PC-9 (cell line): ENCODE measurements at regions not wholly inside any gene's neighbourhood (a gene's known extent, or its start where the extent isn't known, plus 50 kb on each side); places are given as distances from the start of the nearest gene placed in this dataset.

Experiments used
- BruUV-seq: library from RNA; stranded (reverse); fragments of 400-500 nt; replicated peaks from 2 replicates; lab custom pipeline; 2021; lab: Mats Ljungman, UMichigan
- CTCF ChIA-PET: fragments of 300-600 bp; sonication (Branson Sonifier 250); formaldehyde crosslinking; loops from one replicate; lab custom pipeline; 2022; ENCODE audit warnings: antibody characterized with exemption; lab: Charles Lee
- POLR2A ChIA-PET: fragments of 300-600 bp; sonication (Branson Sonifier 250); formaldehyde crosslinking; loops from one replicate; lab custom pipeline; 2022; ENCODE audit warnings: antibody characterized with exemption; ENCODE audit not compliant: unreplicated experiment; lab: Charles Lee
- DNase-seq, 2 experiments: peaks; one replicate each; pipeline versions ENCODE4 v3.0.0 to v3.0.0-alpha.2; 2015 to 2022; ENCODE audit warnings: mixed read lengths in 1 of 2
- H2AFZ ChIP-seq: fragments of 200-600 bp; sonication (generic); 2 replicates; pipeline ENCODE4 v1.8.1; 2017; ENCODE audit warnings: antibody characterized with exemption
- H3F3A ChIP-seq: fragments of 200-600 bp; sonication (generic); 2 replicates; pipeline ENCODE4 v1.8.1; 2017; ENCODE audit warnings: antibody characterized with exemption, mild to moderate bottlenecking, low read depth; ENCODE audit not compliant: insufficient read depth
- H3K27ac ChIP-seq: fragments of 200-600 bp; sonication (generic); 2 replicates; pipeline ENCODE4 v1.6.1; 2016; ENCODE audit warnings: mixed run types
- H3K27me3 ChIP-seq: fragments of 200-600 bp; sonication (generic); 2 replicates; pipeline ENCODE4 v1.6.1; 2016; ENCODE audit warnings: low read depth, mixed run types; ENCODE audit not compliant: insufficient read depth
- H3K36me3 ChIP-seq: fragments of 200-600 bp; sonication (generic); 2 replicates; pipeline ENCODE4 v1.6.1; 2016; ENCODE audit warnings: low read depth, mixed run types
- H3K4me1 ChIP-seq: fragments of 200-600 bp; sonication (generic); replicated peaks from 2 replicates; pipeline ENCODE4 v1.6.1; 2016; ENCODE audit warnings: mixed run types; ENCODE audit not compliant: insufficient read depth
- H3K4me2 ChIP-seq: fragments of 200-600 bp; sonication (generic); 2 replicates; pipeline ENCODE4 v1.6.1; 2017; ENCODE audit warnings: mixed run types
- H3K4me3 ChIP-seq: fragments of 200-600 bp; sonication (generic); 2 replicates; pipeline ENCODE4 v1.6.1; 2016; ENCODE audit warnings: mixed run types
- H3K79me2 ChIP-seq: fragments of 200-600 bp; sonication (generic); 2 replicates; pipeline ENCODE4 v1.6.1; 2017; ENCODE audit warnings: low read depth, mixed run types
- H3K9me2 ChIP-seq: fragments of 200-600 bp; sonication (generic); 2 replicates; pipeline ENCODE4 v1.8.1; 2017; ENCODE audit warnings: mild to moderate bottlenecking; ENCODE audit not compliant: insufficient read depth
- H3K9me3 ChIP-seq: fragments of 200-600 bp; sonication (generic); 2 replicates; pipeline ENCODE4 v1.8.1; 2016; ENCODE audit warnings: low read depth; ENCODE audit not compliant: insufficient read depth
- H4K20me1 ChIP-seq: fragments of 200-600 bp; sonication (generic); 2 replicates; pipeline ENCODE4 v1.8.1; 2017; ENCODE audit not compliant: insufficient read depth
- EZH2 ChIP-seq: fragments of 200-600 bp; sonication (generic); IDR thresholded peaks from 2 replicates; pipeline ENCODE4 v1.8.0; 2017; ENCODE audit warnings: antibody characterized with exemption, low read depth
- intact Hi-C: fragments of 100-400 bp; cut with micrococcal nuclease; formaldehyde crosslinking; loops from one replicate; pipeline ENCODE4 v1.10.0; 2022; ENCODE audit not compliant: unreplicated experiment
- TF ChIP-seq, protein P1 (sequence below): fragments of 200-600 bp; sonication (generic); conservative IDR thresholded peaks from 2 replicates; pipeline ENCODE4 v1.6.1; 2017; ENCODE audit warnings: mixed run types, antibody characterized with exemption, mild to moderate bottlenecking, moderate library complexity

- intact Hi-C loops: no loop called here
- no peaks in the 10 kb centered on the region for H3K27me3 ChIP-seq
- H3K27ac ChIP-seq: no peak overlapping the region
- BruUV-seq: no TSS peak
- H3K9me2 ChIP-seq: no peaks in the 10 kb centered on the region
- no peak overlapping the region for H3K4me2 ChIP-seq
- no peaks in the 10 kb centered on the region for H3F3A ChIP-seq
- no peak overlapping the region for H3K4me3 ChIP-seq
- no peaks in the 10 kb centered on the region for H3K36me3 ChIP-seq
- DNase-seq: no peak
- H2AFZ ChIP-seq: no peak overlapping the region
- POLR2A ChIA-PET: no interaction called here
- no peaks in the 10 kb centered on the region for H3K4me1 ChIP-seq
- no peaks in the 10 kb centered on the region for H4K20me1 ChIP-seq
- CTCF ChIA-PET: no interaction called here
- no peaks in the 10 kb centered on the region for H3K79me2 ChIP-seq
- TF ChIP-seq, protein P1, sequence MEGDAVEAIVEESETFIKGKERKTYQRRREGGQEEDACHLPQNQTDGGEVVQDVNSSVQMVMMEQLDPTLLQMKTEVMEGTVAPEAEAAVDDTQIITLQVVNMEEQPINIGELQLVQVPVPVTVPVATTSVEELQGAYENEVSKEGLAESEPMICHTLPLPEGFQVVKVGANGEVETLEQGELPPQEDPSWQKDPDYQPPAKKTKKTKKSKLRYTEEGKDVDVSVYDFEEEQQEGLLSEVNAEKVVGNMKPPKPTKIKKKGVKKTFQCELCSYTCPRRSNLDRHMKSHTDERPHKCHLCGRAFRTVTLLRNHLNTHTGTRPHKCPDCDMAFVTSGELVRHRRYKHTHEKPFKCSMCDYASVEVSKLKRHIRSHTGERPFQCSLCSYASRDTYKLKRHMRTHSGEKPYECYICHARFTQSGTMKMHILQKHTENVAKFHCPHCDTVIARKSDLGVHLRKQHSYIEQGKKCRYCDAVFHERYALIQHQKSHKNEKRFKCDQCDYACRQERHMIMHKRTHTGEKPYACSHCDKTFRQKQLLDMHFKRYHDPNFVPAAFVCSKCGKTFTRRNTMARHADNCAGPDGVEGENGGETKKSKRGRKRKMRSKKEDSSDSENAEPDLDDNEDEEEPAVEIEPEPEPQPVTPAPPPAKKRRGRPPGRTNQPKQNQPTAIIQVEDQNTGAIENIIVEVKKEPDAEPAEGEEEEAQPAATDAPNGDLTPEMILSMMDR: no peak
- TF ChIP-seq EZH2: no peak
- H3K9me3 ChIP-seq: no peaks in the 10 kb centered on the region
Measured at GRCh38 chr3:75242012-75242735, 422.0 kb upstream of the FRG2C start.

GRCh38 chr3:75248974-75249373 lies 415.2 kb upstream of the FRG2C start:
- H3K4me3 ChIP-seq: no peak overlapping the region
- ChIA-PET CTCF (no interaction called here), POLR2A (no interaction called here)
- no peaks in the 10 kb centered on the region for H3K9me3 ChIP-seq
- no peaks in the 10 kb centered on the region for H3K79me2 ChIP-seq
- H3K36me3 ChIP-seq: no peaks in the 10 kb centered on the region
- no peaks in the 10 kb centered on the region for H3F3A ChIP-seq
- H2AFZ ChIP-seq: no peak overlapping the region
- no peaks in the 10 kb centered on the region for H3K4me1 ChIP-seq
- no peaks in the 10 kb centered on the region for H3K27me3 ChIP-seq
- no peak for DNase-seq
- H4K20me1 ChIP-seq: no peaks in the 10 kb centered on the region
- H3K9me2 ChIP-seq: no peaks in the 10 kb centered on the region
- H3K4me2 ChIP-seq: no peak overlapping the region
- intact Hi-C loops: no loop called here
- no peak for TF ChIP-seq EZH2
- TF ChIP-seq, protein P1: no peak
- no TSS peak for BruUV-seq
- no peak overlapping the region for H3K27ac ChIP-seq

- Histone ChIP-seq H3K79me2 (no peaks in the 10 kb centered on the region), H3K4me1 (no peaks in the 10 kb centered on the region), H3K4me2 (no peak overlapping the region), H3K27ac (no peak overlapping the region), H4K20me1 (no peaks in the 10 kb centered on the region), H3K4me3 (no peak overlapping the region), H3K9me2 (no peaks in the 10 kb centered on the region), H3K36me3 (no peaks in the 10 kb centered on the region), H3K27me3 (no peaks in the 10 kb centered on the region), H2AFZ (no peak overlapping the region), H3F3A (no peaks in the 10 kb centered on the region), H3K9me3 (no peaks in the 10 kb centered on the region)
- ChIA-PET POLR2A (no interaction called here), CTCF (no interaction called here)
- BruUV-seq: no TSS peak
- TF ChIP-seq EZH2: no peak
- TF ChIP-seq, protein P1: no peak
- intact Hi-C loops: no loop called here
- DNase-seq: no peak
Measured at GRCh38 chr3:75254685-75255084, 409.4 kb upstream of the FRG2C start.
